HCEC 1CT (cell line): ENCODE measurements at regions not wholly inside any gene's neighbourhood (a gene's known extent, or its start where the extent isn't known, plus 50 kb on each side); places are given as distances from the start of the nearest gene placed in this dataset.

Experiments
- DNase-seq: peaks from one replicate; pipeline ENCODE4 v3.0.0-alpha.2; 2017

DNA sequence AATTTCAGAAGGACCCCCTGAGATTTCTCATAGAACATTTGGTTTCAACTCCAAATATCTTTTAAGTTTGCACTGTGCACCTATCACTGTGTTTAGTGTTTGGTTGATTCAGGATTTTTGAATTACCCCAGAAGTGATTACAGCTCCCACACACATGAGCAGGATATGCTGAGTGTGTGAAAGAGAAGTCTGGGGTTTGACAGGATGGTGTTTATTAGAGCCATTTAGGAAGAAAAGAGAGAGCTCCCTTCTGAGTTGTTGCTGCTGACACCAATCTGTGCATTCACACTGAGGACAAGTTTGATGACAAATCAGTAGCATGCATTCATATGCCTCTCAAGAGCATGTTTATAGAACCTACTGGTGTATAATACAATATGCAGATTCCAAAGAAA, 118.1 kb downstream of the RPL22L1 start:
- peak; percentile 53 for DNase-seq

GRCh38 chr3:170751083-170751898, 118.7 kb downstream of the RPL22L1 start:
- peak; percentile 93 for DNase-seq

DNA sequence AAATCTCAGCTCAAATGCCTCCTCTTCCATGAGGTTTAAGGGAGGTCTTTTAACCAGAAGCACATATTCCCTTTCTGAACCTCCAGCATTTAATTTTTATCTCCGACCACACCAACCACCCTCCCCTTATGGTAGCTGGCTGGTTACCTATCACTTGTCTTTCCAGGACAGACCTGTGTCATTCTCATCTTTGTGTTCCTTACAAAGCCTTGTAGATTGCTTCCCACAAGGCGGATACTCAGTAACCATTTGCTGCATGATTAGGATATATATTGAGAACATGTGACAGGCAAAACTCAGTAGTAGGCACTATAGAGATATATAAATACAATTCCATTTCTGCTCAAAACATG, 119.5 kb downstream of the RPL22L1 start:
- DNase-seq = no peak

GRCh38 chr3:170749765-170750477, 120.1 kb downstream of the RPL22L1 start:
- no peak for DNase-seq

DNA sequence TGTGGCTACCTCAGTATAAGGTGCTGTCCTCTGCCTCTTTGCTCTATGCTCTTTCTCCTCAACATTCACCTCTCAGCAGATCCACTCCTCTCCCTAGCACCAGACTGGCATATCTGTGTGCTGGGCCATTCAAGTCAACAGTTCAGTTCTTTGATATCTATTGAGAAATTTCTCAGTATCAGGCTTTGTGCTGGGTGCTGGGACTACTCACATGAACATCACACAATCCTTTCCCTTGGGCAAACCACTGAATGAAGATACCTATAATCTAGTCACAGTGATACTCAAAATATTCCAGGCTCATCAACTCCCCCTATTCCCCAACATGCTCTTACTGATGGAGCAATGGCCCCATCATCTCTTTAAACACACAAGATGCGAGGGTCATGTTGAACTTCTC, 120.8 kb downstream of the RPL22L1 start:
- DNase-seq = no peak

DNA sequence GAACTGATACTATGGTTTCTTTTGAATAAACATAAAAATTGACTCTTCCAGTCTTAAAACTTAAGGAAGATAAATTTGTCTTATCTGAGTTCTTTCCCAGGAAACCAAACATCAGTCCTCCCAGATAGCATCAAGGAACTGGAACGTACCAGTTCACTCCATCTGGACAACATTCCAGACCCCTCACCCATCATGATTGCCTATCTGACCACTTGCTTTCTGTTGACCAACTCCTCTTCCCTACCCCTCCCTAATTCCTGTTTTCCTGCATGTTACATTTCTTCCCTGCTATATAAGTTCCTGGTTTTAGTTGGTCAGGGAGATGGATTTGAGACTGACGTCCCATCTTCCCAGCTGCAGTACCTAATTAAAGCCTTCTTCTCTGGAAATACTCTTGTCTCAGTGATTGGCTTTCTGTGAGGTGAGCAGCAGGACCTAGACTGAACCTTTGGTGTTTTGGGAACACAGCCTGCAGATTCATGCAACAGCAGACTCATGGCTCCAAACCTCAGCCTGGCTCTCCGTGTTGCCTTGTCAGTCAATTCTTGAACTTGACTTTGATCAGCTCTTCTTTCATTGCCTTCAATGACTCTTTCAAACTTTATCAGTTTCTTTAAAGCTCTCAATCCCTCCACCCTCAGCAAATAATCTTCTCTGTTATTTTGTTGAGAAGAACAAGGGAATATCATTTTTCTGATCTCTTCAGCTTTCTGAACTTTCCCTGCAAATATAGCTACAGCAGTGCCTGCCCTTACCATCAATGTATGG, 123.6 kb downstream of the RPL22L1 start:
- DNase-seq = no peak

DNA sequence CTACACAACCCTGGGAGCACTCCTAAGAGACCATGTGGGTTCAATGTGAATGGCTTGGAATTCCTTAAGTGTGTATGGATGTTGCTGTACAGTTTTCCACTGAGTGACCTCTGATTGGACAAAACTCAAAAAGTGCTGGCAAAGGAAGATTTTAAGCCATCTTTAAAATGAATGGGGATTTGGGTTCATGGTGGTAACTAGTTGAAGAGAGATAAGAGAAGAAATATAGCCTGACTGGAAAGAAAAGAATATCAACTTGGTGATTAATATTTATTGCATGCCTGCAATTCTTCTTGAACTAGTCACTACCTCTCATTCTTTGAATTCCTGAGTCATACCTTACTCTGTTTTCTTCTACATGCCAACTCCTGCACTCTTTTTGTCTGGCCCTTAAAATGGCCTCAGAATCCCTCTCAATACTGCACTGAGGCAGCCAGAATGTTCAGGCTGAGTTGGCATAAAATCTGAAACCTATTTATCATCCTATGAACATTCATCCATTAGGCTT, 124.7 kb downstream of the RPL22L1 start:
- peak; percentile 85 for DNase-seq

- DNase-seq = peak; percentile 37
Measured at GRCh38 chr3:170741756-170742529, 128.1 kb downstream of the RPL22L1 start.

DNA sequence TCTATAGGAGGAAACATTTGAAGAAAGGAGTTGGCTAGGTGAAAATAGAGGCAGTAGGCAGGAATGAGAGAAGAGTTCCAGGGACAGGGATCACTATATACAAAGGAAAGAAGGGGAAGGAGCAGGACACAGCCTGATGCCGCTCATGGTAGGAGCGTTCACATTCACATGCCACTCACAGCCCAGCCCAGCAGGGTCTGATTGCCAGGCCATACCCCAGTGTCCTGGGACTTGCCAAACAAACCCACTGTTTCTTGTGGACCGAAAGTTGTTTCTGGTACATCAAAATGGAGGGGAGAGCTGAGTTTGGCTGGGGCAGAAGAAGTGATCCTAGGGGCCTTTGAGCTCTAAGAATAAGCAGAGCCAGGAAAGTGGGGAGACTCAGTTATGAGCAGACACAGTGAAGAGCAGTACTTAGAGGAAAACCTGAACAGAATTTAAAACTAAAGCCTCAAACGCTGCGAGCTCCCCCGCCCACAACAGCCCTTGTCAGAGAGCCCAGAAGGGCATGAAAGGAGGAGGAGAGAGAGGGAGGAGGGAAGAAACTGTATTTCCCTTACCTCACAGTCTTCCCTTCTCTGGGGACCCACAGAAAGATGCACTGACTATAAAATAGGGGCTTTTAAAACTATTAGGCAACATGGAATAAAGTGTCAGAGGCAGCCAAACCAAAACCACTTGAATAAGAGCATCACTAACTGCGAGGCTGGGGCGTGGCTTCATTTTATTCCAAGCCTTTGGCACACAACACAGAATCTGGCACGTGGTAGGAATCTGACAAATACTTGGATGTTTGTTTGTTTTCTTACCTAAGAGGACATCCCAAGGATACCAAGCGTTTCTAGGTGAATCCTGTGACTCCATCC, 129.0 kb downstream of the RPL22L1 start:
- DNase-seq = peak; percentile 83

- DNase-seq = no peak
Measured at GRCh38 chr3:170740285-170740684, 129.7 kb downstream of the RPL22L1 start.

DNA sequence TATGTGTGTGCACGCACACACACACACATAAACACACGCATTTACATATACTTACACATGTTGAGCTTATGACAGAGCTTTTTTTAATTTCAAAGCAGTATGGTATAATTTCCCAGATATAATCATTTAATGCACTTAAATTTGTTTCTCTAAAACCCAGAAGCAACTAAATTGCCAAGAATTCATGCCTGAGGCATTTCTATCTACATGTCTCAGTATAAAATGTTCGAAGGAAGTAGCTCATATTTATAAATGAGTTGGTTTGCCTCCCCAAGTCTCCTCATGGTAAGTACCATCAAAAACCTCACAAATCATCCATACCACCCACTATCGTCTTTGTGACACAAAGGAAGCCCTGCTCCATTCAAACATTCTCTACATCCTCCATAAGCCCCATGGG, 130.6 kb downstream of the RPL22L1 start:
- no peak for DNase-seq

DNA sequence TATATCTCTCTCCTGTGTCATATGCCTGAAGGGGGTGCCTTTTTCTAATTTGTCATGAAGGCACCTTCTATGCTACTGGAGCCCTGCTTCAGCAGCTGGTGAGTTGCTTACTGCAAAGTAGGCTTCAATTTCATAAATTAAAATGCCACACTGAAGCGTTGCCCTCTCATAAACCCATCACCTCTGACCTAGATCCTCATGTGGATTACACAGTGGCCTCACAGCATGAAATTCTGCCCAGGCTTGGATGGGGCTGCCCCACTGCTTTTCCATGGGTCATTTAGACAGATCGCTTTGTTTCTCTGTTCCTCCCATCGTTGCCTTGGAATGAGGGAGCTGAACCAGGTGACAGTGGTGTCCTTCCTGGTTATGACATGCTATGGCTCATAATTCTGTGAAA, 131.2 kb downstream of the RPL22L1 start:
- peak; percentile 36 for DNase-seq

DNA sequence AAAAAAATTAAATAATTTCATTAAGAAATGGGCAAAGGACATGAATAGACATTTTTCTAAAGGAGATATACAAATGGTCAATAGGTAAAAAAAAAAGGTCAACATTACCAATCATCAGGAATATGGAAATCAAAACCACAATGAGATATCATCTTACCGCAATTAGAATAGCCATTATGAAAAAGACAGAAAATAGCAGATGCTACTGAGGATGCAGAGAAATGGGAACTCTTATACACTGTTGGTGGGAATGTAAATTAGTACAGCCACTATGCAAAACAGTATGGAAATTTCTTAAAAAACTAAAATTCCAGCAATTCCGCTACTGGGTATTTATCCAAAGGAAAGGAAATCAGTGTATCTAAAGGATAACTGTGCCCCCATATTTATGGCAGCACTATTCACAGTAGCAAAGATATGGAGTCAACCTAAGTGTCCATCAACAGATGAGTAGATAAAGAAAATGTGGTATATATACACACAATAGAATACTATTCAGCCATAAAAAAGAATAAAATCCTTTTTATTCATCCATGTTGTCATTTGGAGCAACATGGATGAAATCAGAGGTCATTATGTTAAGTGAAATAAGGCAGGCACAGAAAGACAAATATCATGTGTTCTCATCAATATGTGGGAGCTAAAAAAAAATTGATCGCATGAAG, 132.4 kb downstream of the RPL22L1 start:
- DNase-seq = no peak

GRCh38 chr3:170735821-170736220, 134.2 kb downstream of the RPL22L1 start:
- no peak for DNase-seq

DNA sequence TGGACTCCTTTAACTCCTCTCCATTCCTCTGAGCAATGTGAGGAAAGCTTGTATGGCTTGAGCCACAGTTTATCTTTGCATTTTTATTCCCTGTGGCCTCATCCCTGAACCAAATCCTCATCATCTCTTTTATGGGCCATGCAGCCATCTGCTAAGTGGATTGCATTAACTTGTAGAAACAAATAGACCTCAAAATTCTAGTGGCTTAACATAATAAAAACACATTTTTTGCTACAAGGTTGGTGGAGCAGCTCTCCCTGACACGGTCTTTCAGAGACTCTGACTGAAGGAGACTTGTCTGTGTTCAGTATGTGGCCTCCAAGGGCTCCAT, 135.3 kb downstream of the RPL22L1 start:
- DNase-seq = no peak

DNA sequence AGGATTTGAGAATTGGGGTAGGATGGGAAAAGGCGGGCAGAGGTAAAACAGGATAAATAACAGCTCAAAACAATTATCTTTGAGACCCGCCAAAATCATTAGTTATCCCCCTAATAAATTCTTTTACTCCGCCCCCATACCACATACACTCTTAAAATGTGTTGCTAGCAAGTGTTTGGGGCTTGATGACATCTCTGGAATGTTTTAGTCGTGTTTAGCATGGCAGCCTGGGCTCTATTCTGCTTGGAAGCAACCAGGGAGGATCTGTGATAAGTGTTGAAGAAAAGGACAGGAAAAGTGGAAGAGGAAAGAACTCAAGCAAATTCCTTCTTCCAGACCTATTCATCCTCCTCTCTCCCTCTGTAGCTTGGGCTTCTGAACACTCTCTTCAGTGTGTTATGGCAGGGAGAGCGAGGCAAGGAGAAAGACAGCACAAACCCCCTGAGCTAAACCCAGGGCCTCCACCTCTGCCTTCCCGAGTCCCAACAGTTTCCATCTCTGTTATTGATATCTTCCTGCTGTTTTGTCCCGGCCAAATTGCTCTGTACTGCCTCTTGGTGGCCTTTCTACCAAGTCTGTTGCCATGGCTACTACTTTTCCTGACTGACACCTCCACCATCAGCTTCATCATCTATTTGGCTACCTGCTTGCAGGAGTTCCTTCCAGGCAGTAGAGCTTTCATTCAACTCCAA, 135.8 kb downstream of the RPL22L1 start:
- peak; percentile 54 for DNase-seq

DNA sequence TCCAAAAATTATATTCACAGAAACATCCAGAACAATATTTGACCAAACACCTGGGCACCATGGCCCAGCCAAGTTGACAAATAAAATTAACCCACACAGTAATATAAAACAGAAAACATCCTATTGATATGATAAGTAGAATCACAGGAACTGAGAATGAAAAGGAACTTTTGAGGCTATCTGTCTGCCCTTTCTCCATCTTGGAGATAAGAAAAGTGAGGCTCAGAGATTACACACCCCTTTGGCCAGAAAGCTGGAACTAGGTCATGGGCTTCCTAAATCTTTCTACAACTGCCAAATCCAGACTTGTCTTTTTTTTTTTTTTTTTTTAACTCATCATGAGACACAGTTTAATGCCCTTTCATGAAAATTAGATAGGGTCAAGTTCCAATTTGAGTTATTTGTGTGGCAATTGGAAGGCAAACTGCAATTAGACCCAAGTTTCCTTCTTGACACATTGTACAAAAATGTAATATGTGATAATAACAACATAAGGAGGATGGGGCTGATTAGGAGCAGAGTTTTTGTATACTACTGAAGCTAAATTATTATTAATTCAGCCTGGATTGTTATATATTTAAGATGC, 137.2 kb downstream of the RPL22L1 start:
- peak; percentile 71 for DNase-seq

DNA sequence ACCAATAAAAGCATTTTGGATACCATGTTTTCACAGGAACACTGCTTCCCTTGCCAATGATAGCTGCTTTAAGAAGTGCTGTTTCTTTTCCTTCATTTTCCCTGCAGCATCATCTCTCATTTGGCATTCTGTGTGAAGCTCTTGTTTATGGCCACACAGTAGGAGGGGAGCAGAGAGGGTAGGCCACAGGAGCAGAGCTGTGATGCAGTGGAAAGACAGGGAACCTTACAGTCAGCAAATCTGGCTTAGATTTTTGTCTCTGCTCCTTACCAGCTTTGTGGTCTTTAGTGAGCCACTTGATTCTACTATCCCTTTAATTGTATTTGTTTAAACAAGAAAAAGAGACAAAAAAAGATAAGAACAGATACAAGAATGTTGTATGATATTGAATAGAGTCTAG, 138.7 kb downstream of the RPL22L1 start:
- DNase-seq = no peak

DNA sequence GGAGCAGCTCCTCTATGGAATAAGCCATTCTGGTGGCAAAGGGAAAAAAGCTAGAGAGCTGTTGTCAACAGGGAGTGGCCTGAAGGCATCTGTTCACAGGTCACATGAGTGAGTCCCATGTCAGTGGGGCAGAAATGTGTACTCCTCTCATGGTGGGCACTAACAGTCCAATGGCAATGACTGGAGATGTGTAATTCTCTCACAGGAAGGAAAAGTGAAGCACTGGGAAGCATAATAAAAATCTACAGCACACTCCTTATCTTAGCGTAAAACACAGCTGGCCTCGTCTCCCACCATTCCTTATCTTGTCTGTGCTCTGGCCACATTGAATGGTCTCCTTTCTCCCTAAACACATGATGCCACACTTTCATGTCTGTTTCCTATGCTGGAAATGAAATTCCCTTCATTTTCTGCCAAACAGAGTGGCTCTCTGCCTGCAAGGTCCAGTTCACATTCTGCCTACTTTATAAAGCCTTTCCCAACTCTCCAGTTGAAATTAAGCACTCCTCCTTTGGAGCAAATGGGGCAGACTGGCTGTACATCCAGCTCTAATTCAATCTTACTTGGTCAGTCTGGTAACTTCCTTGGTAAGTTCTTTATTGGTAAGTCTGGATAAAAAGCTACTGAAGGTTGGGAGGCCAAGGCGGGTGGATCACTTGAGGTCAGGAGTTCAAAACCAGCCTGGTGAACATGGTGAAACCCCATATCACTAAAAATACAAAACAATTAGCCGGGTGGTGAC, 139.8 kb downstream of the RPL22L1 start:
- no peak for DNase-seq

GRCh38 chr3:170728181-170728580, 141.8 kb downstream of the RPL22L1 start:
- no peak for DNase-seq
